Ovary (tissue), 3 donors: ENCODE measurements at regions not wholly inside any gene's neighbourhood (a gene's known extent, or its start where the extent isn't known, plus 50 kb on each side); places are given as distances from the start of the nearest gene placed in this dataset.

ENCODE experiments used
- CTCF ChIP-seq, 3 donors: fragments of 450-650 bp in 2 of 3; fragments of 200-600 bp in 1 of 3; IDR thresholded peaks; one replicate each; pipeline versions ENCODE4 v1.5.1 to v1.8.0; 2016 to 2022; ENCODE audit warnings: antibody characterized with exemption in 3 of 3, mild to moderate bottlenecking in 1 of 3
- POLR2A ChIP-seq: fragments of 450-650 bp; IDR thresholded peaks from one replicate; pipeline ENCODE4 v1.6.1; 2017; ENCODE audit warnings: antibody characterized with exemption, mild to moderate bottlenecking, moderate library complexity
- donor health status: DM: no; HTN: no; CAD: no.

GRCh38 chr16:48064971-48065370 is 90.8 kb downstream of the ABCC12 start:
- TF ChIP-seq CTCF (IDR thresholded peaks at IDR 0.05) (no peak), POLR2A (no peak)
